Spinal cord (tissue), 9 donors: ENCODE measurements at regions not wholly inside any gene's neighbourhood (a gene's known extent, or its start where the extent isn't known, plus 50 kb on each side); places are given as distances from the start of the nearest gene placed in this dataset.
"Not testable (repeated sequence)": the region's sequence is repeated elsewhere in the genome, so short reads cannot be mapped to it uniquely, and the experiment has no call there.

Source experiments
- DNase-seq, 6 donors: peaks; one replicate each; pipeline versions ENCODE4 v3.0.0 to v3.0.0-alpha.2; 2013 to 2015; ENCODE audit warnings: low spot score in 6 of 6, low read depth in 4 of 6
- H3K27ac ChIP-seq: one replicate; pipeline ENCODE4 v1.5.1; 2013; ENCODE audit warnings: low read depth, low read length, control low read depth
- H3K27me3 ChIP-seq: one replicate; pipeline ENCODE4 v1.6.1; 2013; ENCODE audit warnings: low read length; ENCODE audit not compliant: control insufficient read depth, insufficient read depth
- H3K36me3 ChIP-seq: one replicate; pipeline ENCODE4 v1.6.1; 2013; ENCODE audit warnings: low read length; ENCODE audit not compliant: control insufficient read depth, insufficient read depth
- H3K4me1 ChIP-seq: one replicate; pipeline ENCODE4 v1.6.1; 2013; ENCODE audit warnings: low read length; ENCODE audit not compliant: control insufficient read depth, insufficient read depth
- H3K4me3 ChIP-seq: one replicate; pipeline ENCODE4 v1.5.1; 2013; ENCODE audit warnings: low read depth, low read length, control low read depth
- H3K9me3 ChIP-seq: one replicate; pipeline ENCODE4 v1.6.1; 2013; ENCODE audit warnings: low read length; ENCODE audit not compliant: control insufficient read depth, insufficient read depth
- WGBS: methylation state at CpG from one replicate; pipeline ENCODE4 v1.1.5; 2013; ENCODE audit warnings: missing lambda C conversion rate; ENCODE audit not compliant: insufficient coverage; 5-methylcytosine and 5-hydroxymethylcytosine counted together
- donor health status: healthy.

DNA sequence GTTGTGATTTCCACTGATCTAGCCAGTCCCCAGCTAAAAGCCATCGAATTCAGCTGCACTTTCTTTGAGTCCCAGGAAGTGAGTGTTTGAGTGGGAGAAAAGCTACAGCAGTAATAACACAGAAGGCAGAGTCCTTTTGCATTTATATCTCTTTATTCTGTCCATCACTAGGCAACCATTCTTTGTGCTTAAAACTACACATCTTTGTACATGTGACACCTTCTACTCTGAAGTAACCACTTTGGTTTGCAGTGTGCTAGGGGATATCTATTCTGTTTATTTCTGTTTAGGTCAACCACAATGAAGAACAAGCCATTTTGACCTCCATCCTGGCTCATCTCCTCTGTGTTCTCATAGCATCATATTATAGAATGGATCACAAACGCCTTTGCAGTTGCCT is 226.0 kb upstream of the SERP2 start:
- Histone ChIP-seq H3K4me3 (no peak overlapping the region), H3K36me3 (no peaks in the 10 kb centered on the region), H3K27ac (no peak overlapping the region), H3K9me3 (no peaks in the 10 kb centered on the region), H3K27me3 (no peaks in the 10 kb centered on the region), H3K4me1 (peaks cover 5% of the 10 kb centered on the region)
- WGBS, result no CpG with 5 or more reads among the region's 2 CpGs
- DNase-seq, result no peak

DNA sequence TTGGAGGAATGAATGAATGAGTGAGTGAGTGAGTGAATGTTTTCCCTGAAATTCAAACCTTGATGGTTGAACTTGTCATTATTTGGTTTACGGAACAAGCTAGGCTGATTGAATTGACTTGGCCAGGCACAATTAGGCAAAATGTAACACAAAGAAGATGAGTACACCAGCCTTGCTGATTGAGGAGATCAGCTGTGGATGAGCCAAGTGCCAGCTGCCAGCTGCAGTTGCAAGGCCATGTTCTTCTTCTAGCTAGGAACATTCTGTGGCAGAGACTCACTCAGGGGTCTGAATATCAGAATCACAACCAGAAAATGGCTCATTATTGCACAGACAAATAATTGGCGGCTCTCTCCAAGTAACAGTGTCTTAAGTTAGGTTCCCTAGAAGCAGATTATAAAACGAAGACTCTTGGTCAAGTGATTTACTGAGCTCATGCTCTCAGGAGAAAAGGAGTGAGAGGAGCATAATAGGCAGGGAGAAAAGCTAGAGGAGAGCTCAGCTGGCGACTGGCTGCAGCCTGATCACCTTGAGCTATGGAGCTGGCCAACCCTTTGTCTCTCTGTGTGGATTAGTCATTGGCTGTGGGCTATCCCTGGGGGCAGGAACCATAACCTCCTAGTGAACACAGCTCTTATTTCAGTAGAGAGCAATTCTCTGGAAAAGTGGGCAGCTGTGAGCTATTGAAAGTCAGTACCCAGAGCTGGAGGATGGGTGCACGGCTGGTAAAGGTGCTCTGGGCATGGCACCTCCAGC is 225.3 kb upstream of the SERP2 start:
- Histone ChIP-seq H3K4me1 (peaks cover 5% of the 10 kb centered on the region), H3K27ac (no peak overlapping the region), H3K36me3 (no peaks in the 10 kb centered on the region), H3K9me3 (no peaks in the 10 kb centered on the region), H3K27me3 (no peaks in the 10 kb centered on the region), H3K4me3 (no peak overlapping the region)
- WGBS, result 74% methylated on average over 4 of the region's 5 CpGs
- DNase-seq, result peak in 1 of 6 donors; percentile 37

DNA sequence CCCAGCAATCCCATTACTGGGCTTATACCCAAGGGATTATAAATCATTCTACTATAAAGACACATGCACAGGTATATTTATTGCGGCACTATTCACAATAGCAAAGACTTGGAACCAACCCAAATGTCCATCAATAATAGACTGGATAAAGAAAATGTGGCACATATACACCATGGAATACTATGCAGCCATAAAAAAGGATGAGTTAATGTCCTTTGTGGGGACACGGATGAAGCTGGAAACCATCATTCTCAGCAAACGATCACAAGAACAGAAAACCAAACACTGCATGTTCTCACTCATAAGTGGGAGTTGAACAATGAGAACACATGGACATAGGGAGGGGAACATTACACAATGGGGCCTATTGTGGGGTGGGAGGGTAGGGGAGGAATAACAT is 224.4 kb upstream of the SERP2 start:
- not testable (repeated sequence) for H3K27me3 ChIP-seq, H3K4me3 ChIP-seq, H3K36me3 ChIP-seq, H3K9me3 ChIP-seq, H3K4me1 ChIP-seq, H3K27ac ChIP-seq, DNase-seq
- whole genome bisulfite sequencing, result no CpG with 5 or more reads among the region's 3 CpGs

- Histone ChIP-seq H3K27ac (no peak overlapping the region), H3K4me1 (peaks cover 9% of the 10 kb centered on the region), H3K27me3 (no peaks in the 10 kb centered on the region), H3K4me3 (no peak overlapping the region), H3K9me3 (no peaks in the 10 kb centered on the region), H3K36me3 (no peaks in the 10 kb centered on the region)
- WGBS, result 100% methylated on average over 1 of the region's 4 CpGs
- no peak for DNase-seq
Observed at GRCh38 chr13:44149821-44150220, 223.8 kb upstream of the SERP2 start.

- H3K27ac ChIP-seq, result no peak overlapping the region
Observed at GRCh38 chr13:44151474-44151873, 222.2 kb upstream of the SERP2 start.

GRCh38 chr13:44153496-44153895 is 220.1 kb upstream of the SERP2 start:
- Histone ChIP-seq H3K4me1 (peaks cover 18% of the 10 kb centered on the region), H3K4me3 (no peak overlapping the region), H3K9me3 (no peaks in the 10 kb centered on the region), H3K36me3 (no peaks in the 10 kb centered on the region), H3K27me3 (no peaks in the 10 kb centered on the region), H3K27ac (no peak overlapping the region)
- 46% methylated on average over 4 of the region's 4 CpGs for WGBS
- peak in 1 of 6 donors; percentile 55 for DNase-seq

More at GRCh38 chr13:44151474-44151873, 222.2 kb upstream of the SERP2 start:
- Histone ChIP-seq H3K9me3 (no peaks in the 10 kb centered on the region), H3K27me3 (no peaks in the 10 kb centered on the region), H3K4me3 (no peak overlapping the region), H3K36me3 (no peaks in the 10 kb centered on the region), H3K4me1 (peaks cover 21% of the 10 kb centered on the region)
- 79% methylated on average over 2 of the region's 2 CpGs for WGBS
- DNase-seq, result peak in 1 of 6 donors; percentile 33

DNA sequence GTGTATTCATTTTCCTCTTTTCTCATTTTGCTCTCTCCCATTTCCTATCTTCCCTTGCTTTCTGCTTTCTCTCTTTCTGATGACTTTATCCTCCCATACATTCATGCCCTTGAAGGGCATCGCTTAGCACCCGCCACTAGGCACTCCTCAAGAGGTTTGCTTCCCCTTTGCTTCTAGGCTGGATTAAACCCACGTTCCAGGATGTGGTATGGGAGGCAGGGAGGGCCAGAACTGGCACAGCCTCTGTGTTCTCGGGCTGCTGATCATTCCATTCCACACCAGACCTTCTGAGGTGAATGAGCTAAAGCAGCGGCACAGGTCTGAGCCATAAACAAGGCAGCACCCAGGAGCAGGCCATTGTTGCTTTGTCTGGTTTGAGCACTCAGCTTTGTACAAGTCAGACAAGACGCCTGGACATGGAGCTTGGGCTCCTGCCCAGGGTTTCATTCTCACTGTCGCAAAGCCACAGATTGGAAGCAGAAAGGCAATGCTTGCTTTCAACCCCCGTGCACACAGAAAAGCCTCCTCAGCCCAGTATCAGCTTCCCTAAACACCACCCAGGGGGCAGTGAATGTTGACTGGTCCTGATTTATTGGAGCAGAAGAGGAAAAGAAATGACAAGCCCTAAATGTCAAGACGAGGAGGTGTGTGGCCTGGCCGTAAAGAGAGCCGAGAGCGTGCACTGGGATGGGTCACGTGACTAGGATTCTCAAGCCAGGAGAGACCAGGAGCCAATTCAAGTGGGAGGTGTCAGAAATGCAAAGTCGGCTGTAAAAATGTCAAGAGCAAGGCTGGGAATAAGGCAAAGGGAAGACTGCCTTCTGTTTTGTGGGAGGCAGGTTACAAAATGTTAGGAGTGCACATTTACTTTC is 218.0 kb upstream of the SERP2 start:
- Histone ChIP-seq H3K4me3 (no peak overlapping the region), H3K27ac (peak overlapping the region; percentile 41)
- DNase-seq, result peak; percentile 54 to 91 (median 72)

GRCh38 chr13:44156294-44156658 is 217.3 kb upstream of the SERP2 start:
- no peak for DNase-seq
- Histone ChIP-seq H3K36me3 (no peaks in the 10 kb centered on the region), H3K27ac (peak overlapping the region; percentile 41), H3K4me1 (peaks cover 23% of the 10 kb centered on the region), H3K27me3 (no peaks in the 10 kb centered on the region), H3K4me3 (no peak overlapping the region), H3K9me3 (no peaks in the 10 kb centered on the region)
- 50% methylated on average over 3 of the region's 4 CpGs for WGBS

More for the DNA sequence above, 218.0 kb upstream of the SERP2 start:
- peaks cover 19% of the 10 kb centered on the region for H3K4me1 ChIP-seq
- H3K27me3 ChIP-seq, result no peaks in the 10 kb centered on the region
- no peaks in the 10 kb centered on the region for H3K9me3 ChIP-seq
- no peaks in the 10 kb centered on the region for H3K36me3 ChIP-seq
- 16% methylated on average over 10 of the region's 14 CpGs for WGBS

GRCh38 chr13:44157606-44158005 is 216.0 kb upstream of the SERP2 start:
- no peak overlapping the region for H3K4me3 ChIP-seq
- WGBS, result 85% methylated on average over 4 of the region's 5 CpGs
- no peaks in the 10 kb centered on the region for H3K9me3 ChIP-seq
- H3K36me3 ChIP-seq, result no peaks in the 10 kb centered on the region
- no peak for DNase-seq
- H3K27ac ChIP-seq, result no peak overlapping the region
- H3K4me1 ChIP-seq, result peaks cover 23% of the 10 kb centered on the region
- H3K27me3 ChIP-seq, result no peaks in the 10 kb centered on the region
